K562 (cell line): ENCODE measurements at regions not wholly inside any gene's neighbourhood (a gene's known extent, or its start where the extent isn't known, plus 50 kb on each side); places are given as distances from the start of the nearest gene placed in this dataset.

Experiments
- CTCF ChIP-seq, 3 experiments: IDR thresholded peaks in 2 of 3; conservative IDR thresholded peaks in 1 of 3; 2 replicates each; pipeline ENCODE4 v1.5.1; 2011 to 2012; ENCODE audit warnings: low read length in 3 of 3, mild to moderate bottlenecking in 3 of 3, control low read depth in 2 of 3, improper control_type of control experiment in 1 of 3, inconsistent platforms in 1 of 3, low read depth in 1 of 3, mixed read lengths in 1 of 3, moderate library complexity in 1 of 3; ENCODE audit not compliant: insufficient read depth in 2 of 3
- GABPB1 ChIP-seq: sonication (generic); formaldehyde crosslinking; IDR thresholded peaks from 2 replicates; pipeline ENCODE4 v1.8.0; 2022; ENCODE audit warnings: mild to moderate bottlenecking, missing genetic modification reagents
- HMGN3 ChIP-seq: IDR thresholded peaks from 2 replicates; pipeline ENCODE4 v1.6.1; 2011; ENCODE audit warnings: borderline replicate concordance, low read depth, mild to moderate bottlenecking, mixed read lengths, low read length; ENCODE audit not compliant: insufficient read length; ENCODE audit errors: extremely low read depth
- NR0B1 ChIP-seq: fragments of 450-650 bp; IDR thresholded peaks from one replicate; pipeline ENCODE4 v1.6.1; 2018; ENCODE audit warnings: mild to moderate bottlenecking, moderate library complexity; ENCODE audit not compliant: partially characterized antibody
- RB1 ChIP-seq: fragments of 450-650 bp; IDR thresholded peaks from 2 replicates; pipeline ENCODE4 v1.6.1; 2017; ENCODE audit warnings: low read depth, mild to moderate bottlenecking
- ZBTB8A ChIP-seq: fragments of 450-650 bp; IDR thresholded peaks from 2 replicates; pipeline ENCODE4 v1.6.1; 2018; ENCODE audit warnings: mild to moderate bottlenecking, moderate library complexity; ENCODE audit not compliant: partially characterized antibody
- ZNF217 ChIP-seq: sonication (generic); formaldehyde crosslinking; IDR thresholded peaks from 2 replicates; pipeline ENCODE4 v1.8.0; 2022; ENCODE audit warnings: mild to moderate bottlenecking, missing genetic modification reagents
- ZNF644 ChIP-seq: fragments of 200-800 bp; sonication (Bioruptor generic); IDR thresholded peaks from 2 replicates; pipeline ENCODE4 v1.6.1; 2016; ENCODE audit warnings: low read depth, missing genetic modification characterization, missing compliant biosample characterization

- TF ChIP-seq HMGN3: no peak
- TF ChIP-seq NR0B1: no peak
- TF ChIP-seq ZBTB8A: no peak
- no peak for TF ChIP-seq GABPB1 (CRISPR knock-in tag)
- TF ChIP-seq ZNF217 (CRISPR knock-in tag): no peak
- no peak for TF ChIP-seq CTCF (IDR thresholded peaks at IDR 0.05 in 2 of 3, conservative IDR thresholded peaks at IDR 0.05 in 1 of 3; ENCODE audit: insufficient read depth in 2 of 3, low read depth in 1 of 3, low read length in 3 of 3)
- TF ChIP-seq ZNF644: no peak
- TF ChIP-seq RB1: no peak
These were observed 204.6 kb upstream of the CSF3R start for GRCh38 chr1:36687312-36687711.
